Neural cell (in vitro differentiated cells): ENCODE measurements at regions not wholly inside any gene's neighbourhood (a gene's known extent, or its start where the extent isn't known, plus 50 kb on each side); places are given as distances from the start of the nearest gene placed in this dataset.

Experiments used
- H2AFZ ChIP-seq: fragments of 200-600, 300-800 bp; sonication (generic), shearing (Covaris generic); 2 replicates; pipeline ENCODE4 v1.6.0; 2014; ENCODE audit warnings: low read depth, mild to moderate bottlenecking, antibody characterized with exemption, low read length, moderate library complexity
- H3F3A ChIP-seq: fragments of 200-600 bp; shearing (Covaris generic); 2 replicates; pipeline ENCODE4 v1.6.1; 2016; ENCODE audit warnings: mild to moderate bottlenecking, moderate library complexity, mixed read lengths, antibody characterized with exemption, low read length; ENCODE audit not compliant: insufficient read depth, poor library complexity, severe bottlenecking
- H3K27ac ChIP-seq: fragments of 200-600, 300-800 bp; sonication (generic), shearing (Covaris generic); 2 replicates; pipeline ENCODE4 v1.5.1; 2014; ENCODE audit warnings: mild to moderate bottlenecking, low read length, moderate library complexity
- H3K27me3 ChIP-seq: fragments of 300-800, 200-600 bp; sonication (generic), shearing (Covaris generic); 2 replicates; pipeline ENCODE4 v1.6.0; 2014; ENCODE audit warnings: mild to moderate bottlenecking, low read depth, low read length, moderate library complexity; ENCODE audit not compliant: insufficient read depth
- H3K36me3 ChIP-seq: fragments of 300-800, 200-600 bp; sonication (generic), shearing (Covaris generic); 2 replicates; pipeline ENCODE4 v1.5.1; 2014; ENCODE audit warnings: mild to moderate bottlenecking, antibody characterized with exemption, low read length, moderate library complexity; ENCODE audit not compliant: insufficient read depth
- H3K4me2 ChIP-seq: fragments of 300-800, 200-600 bp; sonication (generic), shearing (Covaris generic); 2 replicates; pipeline ENCODE4 v1.6.0; 2014; ENCODE audit warnings: mild to moderate bottlenecking, low read length
- H3K4me3 ChIP-seq: fragments of 300-800, 200-600 bp; sonication (generic), shearing (Covaris generic); 2 replicates; pipeline ENCODE4 v1.5.1; 2014; ENCODE audit warnings: mild to moderate bottlenecking, low read length, moderate library complexity
- H3K79me2 ChIP-seq: fragments of 200-600 bp; shearing (Covaris generic); replicated peaks from 2 replicates; pipeline ENCODE4 v1.6.0; 2014; ENCODE audit warnings: mild to moderate bottlenecking, low read length, moderate library complexity; ENCODE audit not compliant: insufficient read depth
- H3K9ac ChIP-seq: fragments of 300-800, 200-600 bp; sonication (generic), shearing (Covaris generic); 2 replicates; pipeline ENCODE4 v1.6.1; 2016; ENCODE audit warnings: mild to moderate bottlenecking, low read length, mixed read lengths
- H3K9me2 ChIP-seq: fragments of 200-600 bp; shearing (Covaris generic); 2 replicates; pipeline ENCODE4 v1.6.1; 2016; ENCODE audit warnings: mild to moderate bottlenecking, low read length, mixed read lengths; ENCODE audit not compliant: insufficient read depth
- H3K9me3 ChIP-seq: fragments of 200-600, 300-800 bp; sonication (generic), shearing (Covaris generic); 2 replicates; pipeline ENCODE4 v1.6.1; 2016; ENCODE audit warnings: mild to moderate bottlenecking, mixed run types, low read length, moderate library complexity, mixed read lengths
- H4K20me1 ChIP-seq: fragments of 200-600 bp; shearing (Covaris generic); 2 replicates; pipeline ENCODE4 v1.6.1; 2016; ENCODE audit warnings: mild to moderate bottlenecking, mixed run types; ENCODE audit not compliant: insufficient read depth
- CTCF ChIP-seq: fragments of 450-650 bp; IDR thresholded peaks from 2 replicates; pipeline ENCODE4 v1.5.1; 2014; ENCODE audit warnings: antibody characterized with exemption, mild to moderate bottlenecking, moderate library complexity; ENCODE audit not compliant: poor library complexity, severe bottlenecking
- EP300 ChIP-seq: fragments of 450-650 bp; conservative IDR thresholded peaks from 2 replicates; pipeline ENCODE4 v1.6.1; 2014; ENCODE audit warnings: antibody characterized with exemption, mild to moderate bottlenecking, moderate library complexity; ENCODE audit not compliant: poor library complexity, severe bottlenecking
- EZH2 ChIP-seq: fragments of 200-600, 300-800 bp; shearing (Covaris generic), sonication (generic); IDR thresholded peaks from 2 replicates; pipeline ENCODE4 v1.6.1; 2014; ENCODE audit warnings: antibody characterized with exemption, low read length, borderline replicate concordance, mild to moderate bottlenecking; ENCODE audit not compliant: insufficient read depth, poor library complexity, severe bottlenecking
- MXI1 ChIP-seq: fragments of 450-650 bp; conservative IDR thresholded peaks from 2 replicates; pipeline ENCODE4 v1.6.1; 2014; ENCODE audit warnings: antibody characterized with exemption, mild to moderate bottlenecking; ENCODE audit not compliant: poor library complexity, severe bottlenecking
- POLR2AphosphoS5 ChIP-seq: IDR thresholded peaks from 2 replicates; pipeline ENCODE4 v1.6.1; 2012
- RAD21 ChIP-seq: fragments of 450-650 bp; conservative IDR thresholded peaks from 2 replicates; pipeline ENCODE4 v1.6.1; 2014; ENCODE audit warnings: antibody characterized with exemption, mild to moderate bottlenecking, moderate library complexity
- SMC3 ChIP-seq: fragments of 450-650 bp; conservative IDR thresholded peaks from 2 replicates; pipeline ENCODE4 v1.6.1; 2014; ENCODE audit warnings: antibody characterized with exemption, mild to moderate bottlenecking, moderate library complexity; ENCODE audit not compliant: poor library complexity
- TAF1 ChIP-seq: IDR thresholded peaks from 2 replicates; pipeline ENCODE4 v1.6.1; 2012; ENCODE audit warnings: low read depth
- TF ChIP-seq, protein P1 (sequence below): IDR thresholded peaks from 2 replicates; pipeline ENCODE4 v1.6.1; 2012; ENCODE audit warnings: borderline replicate concordance

- Histone ChIP-seq H4K20me1 (no peaks in the 10 kb centered on the region), H3K9me3 (no peaks in the 10 kb centered on the region), H2AFZ (no peak overlapping the region), H3K4me3 (no peak overlapping the region), H3K9ac (no peak overlapping the region), H3K27me3 (no peaks in the 10 kb centered on the region), H3K4me2 (no peak overlapping the region), H3K9me2 (no peaks in the 10 kb centered on the region), H3K36me3 (no peaks in the 10 kb centered on the region), H3F3A (no peaks in the 10 kb centered on the region), H3K79me2 (no peaks in the 10 kb centered on the region), H3K27ac (no peak overlapping the region)
- TF ChIP-seq RAD21 (no peak), CTCF (no peak), POLR2AphosphoS5 (no peak), SMC3 (no peak), EZH2 (no peak), TAF1 (no peak), EP300 (no peak), MXI1 (no peak)
- TF ChIP-seq, protein P1, sequence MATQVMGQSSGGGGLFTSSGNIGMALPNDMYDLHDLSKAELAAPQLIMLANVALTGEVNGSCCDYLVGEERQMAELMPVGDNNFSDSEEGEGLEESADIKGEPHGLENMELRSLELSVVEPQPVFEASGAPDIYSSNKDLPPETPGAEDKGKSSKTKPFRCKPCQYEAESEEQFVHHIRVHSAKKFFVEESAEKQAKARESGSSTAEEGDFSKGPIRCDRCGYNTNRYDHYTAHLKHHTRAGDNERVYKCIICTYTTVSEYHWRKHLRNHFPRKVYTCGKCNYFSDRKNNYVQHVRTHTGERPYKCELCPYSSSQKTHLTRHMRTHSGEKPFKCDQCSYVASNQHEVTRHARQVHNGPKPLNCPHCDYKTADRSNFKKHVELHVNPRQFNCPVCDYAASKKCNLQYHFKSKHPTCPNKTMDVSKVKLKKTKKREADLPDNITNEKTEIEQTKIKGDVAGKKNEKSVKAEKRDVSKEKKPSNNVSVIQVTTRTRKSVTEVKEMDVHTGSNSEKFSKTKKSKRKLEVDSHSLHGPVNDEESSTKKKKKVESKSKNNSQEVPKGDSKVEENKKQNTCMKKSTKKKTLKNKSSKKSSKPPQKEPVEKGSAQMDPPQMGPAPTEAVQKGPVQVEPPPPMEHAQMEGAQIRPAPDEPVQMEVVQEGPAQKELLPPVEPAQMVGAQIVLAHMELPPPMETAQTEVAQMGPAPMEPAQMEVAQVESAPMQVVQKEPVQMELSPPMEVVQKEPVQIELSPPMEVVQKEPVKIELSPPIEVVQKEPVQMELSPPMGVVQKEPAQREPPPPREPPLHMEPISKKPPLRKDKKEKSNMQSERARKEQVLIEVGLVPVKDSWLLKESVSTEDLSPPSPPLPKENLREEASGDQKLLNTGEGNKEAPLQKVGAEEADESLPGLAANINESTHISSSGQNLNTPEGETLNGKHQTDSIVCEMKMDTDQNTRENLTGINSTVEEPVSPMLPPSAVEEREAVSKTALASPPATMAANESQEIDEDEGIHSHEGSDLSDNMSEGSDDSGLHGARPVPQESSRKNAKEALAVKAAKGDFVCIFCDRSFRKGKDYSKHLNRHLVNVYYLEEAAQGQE: no peak
Observed at GRCh38 chr5:1720396-1721110, 79.1 kb downstream of the MRPL36 start.

GRCh38 chr5:1719860-1720259 is 79.8 kb downstream of the MRPL36 start:
- no peaks in the 10 kb centered on the region for H3K36me3 ChIP-seq
- H3F3A ChIP-seq: no peaks in the 10 kb centered on the region
- H3K79me2 ChIP-seq: no peaks in the 10 kb centered on the region
- H3K4me2 ChIP-seq: no peak overlapping the region
- no peaks in the 10 kb centered on the region for H3K27me3 ChIP-seq
- no peak overlapping the region for H3K27ac ChIP-seq
- H3K9me3 ChIP-seq: no peaks in the 10 kb centered on the region
- H2AFZ ChIP-seq: no peak overlapping the region
- no peak overlapping the region for H3K9ac ChIP-seq
- no peak overlapping the region for H3K4me3 ChIP-seq
- no peaks in the 10 kb centered on the region for H3K9me2 ChIP-seq
- no peaks in the 10 kb centered on the region for H4K20me1 ChIP-seq
- TF ChIP-seq, protein P1: no peak
- TF ChIP-seq TAF1 (no peak), EP300 (no peak), SMC3 (no peak), EZH2 (no peak), CTCF (no peak), MXI1 (no peak), POLR2AphosphoS5 (no peak), RAD21 (no peak)
